Endothelial cell of umbilical vein (primary cell): ENCODE measurements at regions not wholly inside any gene's neighbourhood (a gene's known extent, or its start where the extent isn't known, plus 50 kb on each side); places are given as distances from the start of the nearest gene placed in this dataset.

Experiments used
- EZH2 ChIP-seq: IDR thresholded peaks from 2 replicates; pipeline ENCODE4 v1.6.1; 2012; ENCODE audit warnings: borderline replicate concordance, low read depth, mild to moderate bottlenecking, moderate library complexity, low read length, inconsistent platforms; ENCODE audit not compliant: severe bottlenecking
- JUN ChIP-seq: IDR thresholded peaks from 2 replicates; pipeline ENCODE4 v1.6.1; 2011; ENCODE audit warnings: borderline replicate concordance, low read depth; ENCODE audit not compliant: insufficient read length, insufficient read depth
- POLR2A ChIP-seq: IDR thresholded peaks from 2 replicates; pipeline ENCODE4 v1.6.1; 2012; ENCODE audit warnings: low read depth, mild to moderate bottlenecking, control low read depth, low read length
- POLR2AphosphoS5 ChIP-seq: IDR thresholded peaks from 2 replicates; pipeline ENCODE4 v1.6.1; 2012; ENCODE audit warnings: low read depth, mild to moderate bottlenecking, control low read depth, low read length, moderate library complexity; ENCODE audit not compliant: insufficient read depth
- TF ChIP-seq, protein P1 (sequence below), 2 donors: IDR thresholded peaks; 1 replicate in 1 of 2; 2 replicates in 1 of 2; pipeline ENCODE4 v1.5.1; 2011; ENCODE audit warnings: low read length in 2 of 2, mild to moderate bottlenecking in 2 of 2, moderate library complexity in 2 of 2, control low read depth in 1 of 2, inconsistent platforms in 1 of 2, low read depth in 1 of 2; ENCODE audit not compliant: insufficient read depth in 1 of 2; ENCODE audit errors: extremely low read depth in 1 of 2

DNA sequence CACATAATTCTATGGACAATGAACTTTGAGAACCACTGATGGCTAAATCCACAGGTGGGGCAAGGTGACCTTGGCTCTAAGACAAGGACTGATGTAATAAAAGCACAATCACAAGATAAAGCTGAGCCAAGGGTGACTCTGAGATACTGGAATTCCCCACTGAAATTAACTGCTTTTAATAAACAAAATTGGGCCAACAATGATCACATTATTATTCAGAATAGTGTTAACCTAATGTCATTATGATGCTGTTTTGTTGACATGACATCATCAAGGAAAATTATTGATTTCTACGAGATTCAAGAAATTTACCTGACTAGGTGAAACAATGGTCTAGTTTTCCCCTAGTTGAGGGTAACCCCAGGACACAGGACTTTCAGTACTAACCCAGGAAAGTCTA lies 273.7 kb upstream of the NFIA start:
- TF ChIP-seq EZH2 (no peak), POLR2AphosphoS5 (no peak), JUN (no peak), POLR2A (no peak)
- TF ChIP-seq, protein P1, sequence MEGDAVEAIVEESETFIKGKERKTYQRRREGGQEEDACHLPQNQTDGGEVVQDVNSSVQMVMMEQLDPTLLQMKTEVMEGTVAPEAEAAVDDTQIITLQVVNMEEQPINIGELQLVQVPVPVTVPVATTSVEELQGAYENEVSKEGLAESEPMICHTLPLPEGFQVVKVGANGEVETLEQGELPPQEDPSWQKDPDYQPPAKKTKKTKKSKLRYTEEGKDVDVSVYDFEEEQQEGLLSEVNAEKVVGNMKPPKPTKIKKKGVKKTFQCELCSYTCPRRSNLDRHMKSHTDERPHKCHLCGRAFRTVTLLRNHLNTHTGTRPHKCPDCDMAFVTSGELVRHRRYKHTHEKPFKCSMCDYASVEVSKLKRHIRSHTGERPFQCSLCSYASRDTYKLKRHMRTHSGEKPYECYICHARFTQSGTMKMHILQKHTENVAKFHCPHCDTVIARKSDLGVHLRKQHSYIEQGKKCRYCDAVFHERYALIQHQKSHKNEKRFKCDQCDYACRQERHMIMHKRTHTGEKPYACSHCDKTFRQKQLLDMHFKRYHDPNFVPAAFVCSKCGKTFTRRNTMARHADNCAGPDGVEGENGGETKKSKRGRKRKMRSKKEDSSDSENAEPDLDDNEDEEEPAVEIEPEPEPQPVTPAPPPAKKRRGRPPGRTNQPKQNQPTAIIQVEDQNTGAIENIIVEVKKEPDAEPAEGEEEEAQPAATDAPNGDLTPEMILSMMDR (IDR thresholded peaks at IDR 0.05; ENCODE audit: extremely low read depth in 1 of 2, insufficient read depth in 1 of 2, low read depth in 1 of 2, low read length in 2 of 2) = no peak
